Loucy (cell line): ENCODE measurements at regions not wholly inside any gene's neighbourhood (a gene's known extent, or its start where the extent isn't known, plus 50 kb on each side); places are given as distances from the start of the nearest gene placed in this dataset.

Experiments
- H2AFZ ChIP-seq: fragments of 200-600 bp; sonication (generic); 2 replicates; pipeline ENCODE4 v1.6.0; 2016; ENCODE audit warnings: antibody characterized with exemption, mild to moderate bottlenecking, low read length, moderate library complexity
- H3F3A ChIP-seq: fragments of 200-600 bp; 2 replicates; pipeline ENCODE4 v1.6.0; 2016; ENCODE audit warnings: antibody characterized with exemption, low read depth, mild to moderate bottlenecking
- H3K27me3 ChIP-seq: fragments of 200-600 bp; sonication (generic); 2 replicates; pipeline ENCODE4 v1.6.1; 2014; ENCODE audit warnings: low read length, mild to moderate bottlenecking; ENCODE audit not compliant: insufficient read depth, poor library complexity, severe bottlenecking
- H3K36me3 ChIP-seq: fragments of 200-600 bp; sonication (generic); 2 replicates; pipeline ENCODE4 v1.6.1; 2016; ENCODE audit warnings: low read length; ENCODE audit not compliant: insufficient read depth
- H3K4me1 ChIP-seq: fragments of 200-600 bp; sonication (generic); 2 replicates; pipeline ENCODE4 v1.5.1; 2014; ENCODE audit warnings: low read length, mild to moderate bottlenecking; ENCODE audit not compliant: insufficient read depth, poor library complexity, severe bottlenecking
- H3K4me2 ChIP-seq: fragments of 200-600 bp; sonication (generic); 2 replicates; pipeline ENCODE4 v1.6.0; 2014; ENCODE audit warnings: antibody characterized with exemption, low read length, low read depth, mild to moderate bottlenecking; ENCODE audit not compliant: poor library complexity, severe bottlenecking
- H3K4me3 ChIP-seq: fragments of 200-600 bp; sonication (generic); 2 replicates; pipeline ENCODE4 v1.5.1; 2014; ENCODE audit warnings: low read length, mild to moderate bottlenecking, mixed read lengths; ENCODE audit not compliant: poor library complexity, severe bottlenecking
- H3K79me2 ChIP-seq: fragments of 200-600 bp; sonication (generic); 2 replicates; pipeline ENCODE4 v1.6.1; 2014; ENCODE audit warnings: low read length; ENCODE audit not compliant: insufficient read depth
- H3K9ac ChIP-seq: fragments of 200-600 bp; sonication (generic); 2 replicates; pipeline ENCODE4 v1.6.0; 2014; ENCODE audit warnings: mild to moderate bottlenecking, low read depth, low read length, moderate library complexity; ENCODE audit not compliant: poor library complexity, severe bottlenecking
- H3K9me2 ChIP-seq: fragments of 200-600 bp; sonication (generic); replicated peaks from 2 replicates; pipeline ENCODE4 v1.6.1; 2016; ENCODE audit warnings: low read depth, low read length, mixed read lengths
- H3K9me3 ChIP-seq: fragments of 200-600 bp; sonication (generic); 2 replicates; pipeline ENCODE4 v1.6.1; 2014; ENCODE audit warnings: mild to moderate bottlenecking, antibody characterized with exemption, low read length, low read depth; ENCODE audit not compliant: insufficient read depth
- H4K20me1 ChIP-seq: fragments of 200-600 bp; sonication (generic); 2 replicates; pipeline ENCODE4 v1.6.0; 2014; ENCODE audit warnings: antibody characterized with exemption, low read length, mild to moderate bottlenecking; ENCODE audit not compliant: insufficient read depth, poor library complexity, severe bottlenecking
- EZH2phosphoT487 ChIP-seq: fragments of 200-600 bp; IDR thresholded peaks from 2 replicates; pipeline ENCODE4 v1.6.1; 2018; ENCODE audit warnings: antibody characterized with exemption, mild to moderate bottlenecking, moderate library complexity, borderline replicate concordance
- TF ChIP-seq, protein P1 (sequence below): fragments of 200-600 bp; sonication (generic); conservative IDR thresholded peaks from 2 replicates; pipeline ENCODE4 v1.5.1; 2014; ENCODE audit warnings: mild to moderate bottlenecking, antibody characterized with exemption, low read length

GRCh38 chr15:31573759-31574158, 247.1 kb downstream of the KLF13 start:
- H4K20me1 ChIP-seq: no peaks in the 10 kb centered on the region
- no peak overlapping the region for H2AFZ ChIP-seq
- no peaks in the 10 kb centered on the region for H3K27me3 ChIP-seq
- H3K9me2 ChIP-seq: no peaks in the 10 kb centered on the region
- no peak overlapping the region for H3K4me2 ChIP-seq
- H3K9ac ChIP-seq: no peak overlapping the region
- H3F3A ChIP-seq: no peaks in the 10 kb centered on the region
- H3K9me3 ChIP-seq: no peaks in the 10 kb centered on the region
- no peaks in the 10 kb centered on the region for H3K36me3 ChIP-seq
- TF ChIP-seq, protein P1, sequence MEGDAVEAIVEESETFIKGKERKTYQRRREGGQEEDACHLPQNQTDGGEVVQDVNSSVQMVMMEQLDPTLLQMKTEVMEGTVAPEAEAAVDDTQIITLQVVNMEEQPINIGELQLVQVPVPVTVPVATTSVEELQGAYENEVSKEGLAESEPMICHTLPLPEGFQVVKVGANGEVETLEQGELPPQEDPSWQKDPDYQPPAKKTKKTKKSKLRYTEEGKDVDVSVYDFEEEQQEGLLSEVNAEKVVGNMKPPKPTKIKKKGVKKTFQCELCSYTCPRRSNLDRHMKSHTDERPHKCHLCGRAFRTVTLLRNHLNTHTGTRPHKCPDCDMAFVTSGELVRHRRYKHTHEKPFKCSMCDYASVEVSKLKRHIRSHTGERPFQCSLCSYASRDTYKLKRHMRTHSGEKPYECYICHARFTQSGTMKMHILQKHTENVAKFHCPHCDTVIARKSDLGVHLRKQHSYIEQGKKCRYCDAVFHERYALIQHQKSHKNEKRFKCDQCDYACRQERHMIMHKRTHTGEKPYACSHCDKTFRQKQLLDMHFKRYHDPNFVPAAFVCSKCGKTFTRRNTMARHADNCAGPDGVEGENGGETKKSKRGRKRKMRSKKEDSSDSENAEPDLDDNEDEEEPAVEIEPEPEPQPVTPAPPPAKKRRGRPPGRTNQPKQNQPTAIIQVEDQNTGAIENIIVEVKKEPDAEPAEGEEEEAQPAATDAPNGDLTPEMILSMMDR: no peak
- TF ChIP-seq EZH2phosphoT487: no peak
- no peak overlapping the region for H3K4me3 ChIP-seq
- H3K79me2 ChIP-seq: no peaks in the 10 kb centered on the region
- no peaks in the 10 kb centered on the region for H3K4me1 ChIP-seq

DNA sequence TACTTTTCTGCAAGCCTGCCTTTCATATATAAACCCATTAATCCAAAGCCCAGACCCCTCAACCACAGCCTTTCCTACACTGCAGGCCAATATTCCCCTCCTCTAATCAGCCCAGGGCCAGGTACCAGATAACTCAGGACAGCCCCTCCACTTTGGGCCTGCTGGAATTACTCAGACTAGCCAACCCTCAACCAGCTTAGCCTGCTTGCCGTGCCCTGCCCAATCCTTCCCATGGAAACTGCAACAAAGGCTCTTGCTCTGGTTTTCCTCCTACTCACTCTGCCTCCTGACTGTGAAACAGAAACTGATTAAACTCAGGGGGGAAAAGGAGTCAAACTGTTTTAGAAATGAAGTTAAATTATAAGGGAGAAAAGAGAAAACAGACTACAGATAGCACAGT, 248.1 kb downstream of the KLF13 start:
- no peak for TF ChIP-seq EZH2phosphoT487
- TF ChIP-seq, protein P1: no peak
- Histone ChIP-seq H3F3A (no peaks in the 10 kb centered on the region), H3K9ac (no peak overlapping the region)

GRCh38 chr15:31577108-31577507, 250.5 kb downstream of the KLF13 start:
- H4K20me1 ChIP-seq: no peaks in the 10 kb centered on the region
- no peaks in the 10 kb centered on the region for H3K9me3 ChIP-seq
- no peaks in the 10 kb centered on the region for H3K9me2 ChIP-seq
- TF ChIP-seq, protein P1: no peak
- TF ChIP-seq EZH2phosphoT487: no peak
- no peak overlapping the region for H3K4me3 ChIP-seq
- H3K79me2 ChIP-seq: no peaks in the 10 kb centered on the region
- H3F3A ChIP-seq: no peaks in the 10 kb centered on the region
- no peaks in the 10 kb centered on the region for H3K27me3 ChIP-seq
- no peak overlapping the region for H3K4me2 ChIP-seq
- H2AFZ ChIP-seq: no peak overlapping the region
- H3K36me3 ChIP-seq: no peaks in the 10 kb centered on the region
- no peak overlapping the region for H3K9ac ChIP-seq
- no peaks in the 10 kb centered on the region for H3K4me1 ChIP-seq

More for the DNA sequence above, 248.1 kb downstream of the KLF13 start:
- H3K79me2 ChIP-seq: no peaks in the 10 kb centered on the region
- no peak overlapping the region for H3K4me3 ChIP-seq
- no peaks in the 10 kb centered on the region for H3K36me3 ChIP-seq
- H3K4me2 ChIP-seq: no peak overlapping the region
- H3K9me2 ChIP-seq: no peaks in the 10 kb centered on the region
- no peaks in the 10 kb centered on the region for H3K9me3 ChIP-seq
- H3K4me1 ChIP-seq: no peaks in the 10 kb centered on the region
- no peaks in the 10 kb centered on the region for H4K20me1 ChIP-seq
- H2AFZ ChIP-seq: no peak overlapping the region
- no peaks in the 10 kb centered on the region for H3K27me3 ChIP-seq
